Type B pancreatic cell (in vitro differentiated cells): ENCODE measurements at regions not wholly inside any gene's neighbourhood (a gene's known extent, or its start where the extent isn't known, plus 50 kb on each side); places are given as distances from the start of the nearest gene placed in this dataset.

ENCODE experiments used
- DNase-seq: peaks from one replicate; pipeline ENCODE4 v3.0.0; 2021; ENCODE audit warnings: mixed read lengths; ENCODE audit not compliant: unreplicated experiment; ENCODE audit errors: extremely low spot score
- H3K27ac Mint-ChIP-seq: 2 replicates; pipeline ENCODE4 v1.8.0; 2021; ENCODE audit warnings: mild to moderate bottlenecking, mixed read lengths
- H3K27me3 Mint-ChIP-seq: 2 replicates; pipeline ENCODE4 v1.8.0; 2021; ENCODE audit warnings: mixed read lengths
- H3K36me3 Mint-ChIP-seq: 2 replicates; pipeline ENCODE4 v1.8.0; 2021; ENCODE audit warnings: mixed read lengths
- H3K4me1 Mint-ChIP-seq: one replicate; pipeline ENCODE4 v1.8.0; 2021; ENCODE audit warnings: mixed read lengths; ENCODE audit not compliant: unreplicated experiment
- H3K4me3 Mint-ChIP-seq: 2 replicates; pipeline ENCODE4 v1.8.0; 2021; ENCODE audit warnings: mild to moderate bottlenecking, mixed read lengths
- H3K9me3 Mint-ChIP-seq: 2 replicates; pipeline ENCODE4 v1.8.0; 2021; ENCODE audit warnings: mixed read lengths
- TF ChIP-seq, protein P1 (sequence below): fragments of 200-600 bp; sonication (generic); conservative IDR thresholded peaks from 2 replicates; pipeline ENCODE4 v1.5.0; 2021; ENCODE audit warnings: antibody characterized with exemption, mild to moderate bottlenecking

- DNase-seq: no peak
- H3K27me3 Mint-ChIP-seq: peaks cover 29% of the 10 kb centered on the region
- H3K36me3 Mint-ChIP-seq: no peaks in the 10 kb centered on the region
- H3K4me3 Mint-ChIP-seq: no peak overlapping the region
- H3K27ac Mint-ChIP-seq: no peak overlapping the region
- TF ChIP-seq, protein P1, sequence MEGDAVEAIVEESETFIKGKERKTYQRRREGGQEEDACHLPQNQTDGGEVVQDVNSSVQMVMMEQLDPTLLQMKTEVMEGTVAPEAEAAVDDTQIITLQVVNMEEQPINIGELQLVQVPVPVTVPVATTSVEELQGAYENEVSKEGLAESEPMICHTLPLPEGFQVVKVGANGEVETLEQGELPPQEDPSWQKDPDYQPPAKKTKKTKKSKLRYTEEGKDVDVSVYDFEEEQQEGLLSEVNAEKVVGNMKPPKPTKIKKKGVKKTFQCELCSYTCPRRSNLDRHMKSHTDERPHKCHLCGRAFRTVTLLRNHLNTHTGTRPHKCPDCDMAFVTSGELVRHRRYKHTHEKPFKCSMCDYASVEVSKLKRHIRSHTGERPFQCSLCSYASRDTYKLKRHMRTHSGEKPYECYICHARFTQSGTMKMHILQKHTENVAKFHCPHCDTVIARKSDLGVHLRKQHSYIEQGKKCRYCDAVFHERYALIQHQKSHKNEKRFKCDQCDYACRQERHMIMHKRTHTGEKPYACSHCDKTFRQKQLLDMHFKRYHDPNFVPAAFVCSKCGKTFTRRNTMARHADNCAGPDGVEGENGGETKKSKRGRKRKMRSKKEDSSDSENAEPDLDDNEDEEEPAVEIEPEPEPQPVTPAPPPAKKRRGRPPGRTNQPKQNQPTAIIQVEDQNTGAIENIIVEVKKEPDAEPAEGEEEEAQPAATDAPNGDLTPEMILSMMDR: no peak
- H3K4me1 Mint-ChIP-seq: no peaks in the 10 kb centered on the region
- H3K9me3 Mint-ChIP-seq: no peaks in the 10 kb centered on the region
Observed at GRCh38 chr3:135755330-135756105, 210.0 kb upstream of the PPP2R3A start.

GRCh38 chr3:135756106-135756668 lies 209.3 kb upstream of the PPP2R3A start:
- H3K4me1 Mint-ChIP-seq: no peaks in the 10 kb centered on the region

GRCh38 chr3:135757421-135757820 lies 208.1 kb upstream of the PPP2R3A start:
- H3K36me3 Mint-ChIP-seq: no peaks in the 10 kb centered on the region
- no peak for DNase-seq
- H3K4me1 Mint-ChIP-seq: no peaks in the 10 kb centered on the region
- no peak overlapping the region for H3K4me3 Mint-ChIP-seq
- peaks cover 24% of the 10 kb centered on the region for H3K27me3 Mint-ChIP-seq
- H3K9me3 Mint-ChIP-seq: no peaks in the 10 kb centered on the region
- TF ChIP-seq, protein P1: no peak
- no peak overlapping the region for H3K27ac Mint-ChIP-seq

More at GRCh38 chr3:135756106-135756668, 209.3 kb upstream of the PPP2R3A start:
- H3K36me3 Mint-ChIP-seq: no peaks in the 10 kb centered on the region
- TF ChIP-seq, protein P1: no peak
- peaks cover 27% of the 10 kb centered on the region for H3K27me3 Mint-ChIP-seq
- no peak for DNase-seq
- H3K27ac Mint-ChIP-seq: no peak overlapping the region
- H3K9me3 Mint-ChIP-seq: no peaks in the 10 kb centered on the region
- no peak overlapping the region for H3K4me3 Mint-ChIP-seq

DNA sequence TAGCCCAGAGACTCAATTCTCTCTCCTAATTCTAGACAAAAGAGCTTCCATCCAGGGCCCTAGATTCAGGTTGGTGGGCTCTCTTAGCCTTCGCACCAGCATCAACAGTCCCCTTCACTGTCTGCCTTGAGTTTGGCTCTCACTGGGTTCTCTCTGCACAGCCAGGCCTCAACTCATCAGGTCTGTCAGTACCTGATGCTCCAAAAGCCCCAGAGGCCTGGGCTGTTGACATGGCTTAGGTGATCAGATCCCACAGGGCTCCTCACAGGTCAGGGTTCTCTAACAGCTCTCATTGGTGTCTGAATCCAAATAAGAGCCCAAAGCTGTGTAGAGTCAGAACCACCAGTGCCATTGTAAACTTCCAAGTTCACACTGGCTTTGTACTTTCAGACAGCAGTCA lies 206.6 kb upstream of the PPP2R3A start:
- Mint-ChIP-seq H3K4me3 (no peak overlapping the region), H3K9me3 (no peaks in the 10 kb centered on the region), H3K27ac (no peak overlapping the region), H3K27me3 (peaks cover 21% of the 10 kb centered on the region), H3K36me3 (no peaks in the 10 kb centered on the region), H3K4me1 (no peaks in the 10 kb centered on the region)
- TF ChIP-seq, protein P1: no peak
- DNase-seq: no peak

GRCh38 chr3:135759651-135760050 lies 205.9 kb upstream of the PPP2R3A start:
- no peak for DNase-seq
- Mint-ChIP-seq H3K27me3 (peaks cover 18% of the 10 kb centered on the region), H3K4me3 (no peak overlapping the region), H3K36me3 (no peaks in the 10 kb centered on the region), H3K9me3 (no peaks in the 10 kb centered on the region), H3K27ac (no peak overlapping the region), H3K4me1 (no peaks in the 10 kb centered on the region)
- TF ChIP-seq, protein P1: no peak
